ENCODE measurements at regions not wholly inside any gene's neighbourhood (a gene's known extent, or its start where the extent isn't known, plus 50 kb on each side); places are given as distances from the start of the nearest gene placed in this dataset.

DNA sequence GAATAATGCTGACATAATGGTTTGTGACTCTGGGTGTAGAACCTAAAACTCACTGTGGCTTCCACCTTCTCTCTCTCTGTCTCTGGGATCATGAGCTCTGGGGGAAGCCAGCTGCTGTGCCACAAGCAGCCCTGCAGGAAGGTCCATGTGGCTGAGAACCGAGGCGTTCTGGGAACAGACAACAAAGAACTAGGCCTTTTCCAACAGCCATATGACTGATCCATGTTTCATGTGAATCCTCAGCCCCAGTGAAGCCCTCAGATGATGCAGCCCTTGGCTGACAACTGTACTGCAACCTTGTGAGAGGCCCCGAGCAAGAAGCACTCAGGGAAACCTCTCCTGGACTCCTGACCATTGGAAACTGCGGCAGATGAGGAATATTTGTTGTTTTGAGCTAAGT lies 56.6 kb downstream of the HLA-G start:
- DNase-seq: no peak

DNA sequence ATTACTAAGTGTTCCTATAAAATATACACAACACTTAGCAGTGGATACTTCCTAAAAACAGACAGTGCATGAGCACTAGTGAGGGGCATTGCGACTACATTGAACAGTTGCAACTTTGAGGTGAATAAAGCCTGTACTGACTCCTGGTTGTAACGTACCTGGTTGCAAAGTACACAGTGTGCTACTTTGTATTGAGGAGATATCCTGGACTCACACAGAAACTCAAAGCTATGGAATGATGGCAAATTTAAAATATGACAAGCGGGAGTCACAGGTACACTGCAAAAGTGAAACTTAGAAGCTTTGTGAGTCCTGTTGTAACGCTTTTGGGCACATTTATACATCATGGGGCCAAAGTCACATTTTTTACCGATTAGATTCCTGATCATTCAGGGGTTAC lies 55.6 kb upstream of the HLA-A start:
- DNase-seq: no peak

DNA sequence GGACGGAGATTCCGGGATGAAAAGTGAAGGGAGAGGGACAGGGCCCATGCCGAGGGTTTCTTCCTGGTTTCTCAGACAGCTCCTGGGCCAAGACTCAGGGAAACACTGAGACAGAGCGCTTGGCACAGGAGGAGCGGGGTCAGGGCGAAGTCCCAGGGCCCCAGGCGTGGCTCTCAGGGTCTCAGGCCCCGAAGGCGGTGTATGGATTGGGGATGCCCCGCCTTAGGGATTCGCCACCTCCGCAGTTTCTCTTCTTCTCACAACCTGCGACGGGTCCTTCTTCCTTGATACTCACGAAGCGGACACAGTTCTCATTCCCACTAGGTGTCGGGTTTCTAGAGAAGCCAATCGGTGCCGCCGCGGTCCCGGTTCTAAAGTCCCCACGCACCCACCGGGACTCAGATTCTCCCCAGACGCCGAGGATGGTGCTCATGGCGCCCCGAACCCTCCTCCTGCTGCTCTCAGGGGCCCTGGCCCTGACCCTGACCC lies 55.0 kb upstream of the HLA-A start:
- peak in 1 of 2 experiments; percentile 21 for DNase-seq

DNA sequence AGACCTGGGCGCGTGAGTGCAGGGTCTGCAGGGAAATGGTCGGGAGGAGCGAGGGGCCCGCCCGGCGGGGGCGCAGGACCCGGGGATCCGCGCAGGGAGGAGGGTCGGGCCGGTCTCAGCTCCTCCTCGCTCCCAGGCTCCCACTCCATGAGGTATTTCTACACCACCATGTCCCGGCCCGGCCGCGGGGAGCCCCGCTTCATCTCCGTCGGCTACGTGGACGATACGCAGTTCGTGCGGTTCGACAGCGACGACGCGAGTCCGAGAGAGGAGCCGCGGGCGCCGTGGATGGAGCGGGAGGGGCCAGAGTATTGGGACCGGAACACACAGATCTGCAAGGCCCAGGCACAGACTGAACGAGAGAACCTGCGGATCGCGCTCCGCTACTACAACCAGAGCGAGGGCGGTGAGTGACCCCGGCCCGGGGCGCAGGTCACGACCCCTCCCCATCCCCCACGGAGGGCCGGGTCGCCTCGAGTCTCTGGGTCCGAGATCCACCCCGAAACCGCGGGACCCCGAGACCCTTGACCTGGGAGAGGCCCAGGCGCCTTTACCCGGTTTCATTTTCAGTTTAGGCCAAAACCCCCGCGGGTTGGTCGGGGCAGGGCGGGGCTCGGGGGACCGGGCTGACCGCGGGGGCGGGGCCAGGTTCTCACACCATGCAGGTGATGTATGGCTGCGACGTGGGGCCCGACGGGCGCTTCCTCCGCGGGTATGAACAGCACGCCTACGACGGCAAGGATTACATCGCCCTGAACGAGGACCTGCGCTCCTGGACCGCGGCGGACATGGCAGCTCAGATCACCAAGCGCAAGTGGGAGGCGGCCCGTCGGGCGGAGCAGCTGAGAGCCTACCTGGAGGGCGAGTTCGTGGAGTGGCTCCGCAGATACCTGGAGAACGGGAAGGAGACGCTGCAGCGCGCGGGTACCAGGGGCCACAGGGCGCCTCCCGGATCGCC lies 54.2 kb upstream of the HLA-A start:
- DNase-seq: peak in 1 of 2 experiments; percentile 52

Measured in SW 1271 (cell line).